ENCODE measurements at regions not wholly inside any gene's neighbourhood (a gene's known extent, or its start where the extent isn't known, plus 50 kb on each side); places are given as distances from the start of the nearest gene placed in this dataset.

DNA sequence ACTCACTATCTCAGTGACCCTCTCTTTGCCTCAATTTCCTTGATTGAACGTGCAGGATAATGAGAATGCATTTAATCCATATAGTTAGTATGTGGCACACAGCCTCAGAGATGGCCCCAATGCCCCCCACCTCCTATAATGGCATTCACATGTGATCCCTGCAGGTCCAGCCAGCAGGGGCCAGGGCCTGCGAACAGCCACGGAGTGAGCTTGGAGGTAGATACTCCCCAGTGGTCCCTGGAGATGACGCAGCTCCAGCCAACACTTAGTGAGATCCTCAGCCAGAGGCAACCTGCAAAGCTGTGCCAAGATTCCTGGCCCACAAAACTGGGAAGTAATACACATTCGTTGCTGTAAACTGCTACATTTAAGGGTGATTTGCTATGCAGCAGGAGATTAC lies 184.9 kb upstream of the NSMCE3 start:
- Histone ChIP-seq H3K9ac (ENCODE audit: low read depth in 1 of 2, low read length in 2 of 2) (no peak overlapping the region), H3K4me3 (ENCODE audit: low read depth in 1 of 3, low read length in 3 of 3) (no peak overlapping the region)

DNA sequence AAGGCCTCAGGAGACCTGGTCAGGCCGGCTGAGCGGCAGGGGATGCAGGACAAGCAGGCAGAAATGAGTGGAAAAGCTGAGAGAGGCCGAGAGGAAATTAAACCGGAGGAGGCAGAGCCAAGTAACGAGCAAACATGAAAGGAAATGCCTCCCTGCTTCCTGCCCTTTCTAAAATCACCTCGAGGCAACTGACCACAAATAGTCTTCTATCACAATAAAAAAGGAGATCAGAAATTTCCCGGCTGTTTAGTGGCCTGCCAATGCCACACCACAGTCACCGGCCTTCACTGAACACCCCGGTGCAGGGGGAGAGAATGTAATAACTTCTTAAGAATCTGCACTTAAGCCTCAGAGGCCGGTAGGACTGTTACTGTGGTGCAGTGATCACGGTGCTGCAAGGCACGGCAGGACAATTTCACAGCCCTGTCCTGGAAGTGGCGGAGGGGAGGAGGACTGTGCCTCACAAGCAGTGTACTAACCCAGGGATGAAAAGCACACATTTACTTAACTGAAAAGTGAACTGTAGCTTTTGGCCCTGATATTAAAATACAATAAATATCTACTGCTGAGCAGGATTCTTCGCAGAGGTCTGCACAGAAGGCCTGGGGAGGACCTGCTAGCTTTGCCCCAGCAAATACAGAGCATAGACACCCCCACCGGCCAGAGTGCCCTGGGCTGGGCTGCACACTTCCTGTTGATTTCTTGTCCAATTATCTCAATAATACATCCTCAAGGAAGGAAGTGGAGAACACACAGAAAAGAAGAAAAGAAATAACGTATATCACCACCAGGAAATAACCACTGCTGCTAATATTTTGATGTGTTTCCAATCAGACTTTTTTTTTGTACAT lies 183.5 kb upstream of the NSMCE3 start:
- Histone ChIP-seq H3K4me1 (ENCODE audit: control insufficient read depth in 4 of 4, insufficient read depth in 4 of 4, low read length in 3 of 4) (no peaks in the 10 kb centered on the region), H3K4me3 (ENCODE audit: low read depth in 1 of 3, low read length in 3 of 3) (no peak overlapping the region), H3K9ac (ENCODE audit: low read depth in 1 of 2, low read length in 2 of 2) (no peak overlapping the region), H3K36me3 (ENCODE audit: control insufficient read depth in 4 of 4, insufficient read depth in 3 of 4, low read depth in 1 of 4, low read length in 3 of 4) (no peaks in the 10 kb centered on the region), H3K9me3 (ENCODE audit: control insufficient read depth in 4 of 4, low read length in 3 of 4) (no peaks in the 10 kb centered on the region), H3K27me3 (ENCODE audit: control insufficient read depth in 4 of 4, insufficient read depth in 4 of 4, low read length in 3 of 4) (peaks cover 0 to 4% (median 0%) of the 10 kb centered on the region in 4 donors), H3K27ac (ENCODE audit: low read depth in 1 of 2, low read length in 2 of 2) (no peak overlapping the region)
- TF ChIP-seq, protein P1, sequence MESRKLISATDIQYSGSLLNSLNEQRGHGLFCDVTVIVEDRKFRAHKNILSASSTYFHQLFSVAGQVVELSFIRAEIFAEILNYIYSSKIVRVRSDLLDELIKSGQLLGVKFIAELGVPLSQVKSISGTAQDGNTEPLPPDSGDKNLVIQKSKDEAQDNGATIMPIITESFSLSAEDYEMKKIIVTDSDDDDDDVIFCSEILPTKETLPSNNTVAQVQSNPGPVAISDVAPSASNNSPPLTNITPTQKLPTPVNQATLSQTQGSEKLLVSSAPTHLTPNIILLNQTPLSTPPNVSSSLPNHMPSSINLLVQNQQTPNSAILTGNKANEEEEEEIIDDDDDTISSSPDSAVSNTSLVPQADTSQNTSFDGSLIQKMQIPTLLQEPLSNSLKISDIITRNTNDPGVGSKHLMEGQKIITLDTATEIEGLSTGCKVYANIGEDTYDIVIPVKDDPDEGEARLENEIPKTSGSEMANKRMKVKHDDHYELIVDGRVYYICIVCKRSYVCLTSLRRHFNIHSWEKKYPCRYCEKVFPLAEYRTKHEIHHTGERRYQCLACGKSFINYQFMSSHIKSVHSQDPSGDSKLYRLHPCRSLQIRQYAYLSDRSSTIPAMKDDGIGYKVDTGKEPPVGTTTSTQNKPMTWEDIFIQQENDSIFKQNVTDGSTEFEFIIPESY (IDR thresholded peaks at IDR 0.05): no peak
- TF ChIP-seq HNF4G (IDR thresholded peaks at IDR 0.05): no peak
- TF ChIP-seq NR2F2 (IDR thresholded peaks at IDR 0.05): no peak
- no peak for TF ChIP-seq RAD21 (IDR thresholded peaks at IDR 0.05)
- no peak for TF ChIP-seq TAF1 (conservative IDR thresholded peaks at IDR 0.05)
- TF ChIP-seq, protein P2, sequence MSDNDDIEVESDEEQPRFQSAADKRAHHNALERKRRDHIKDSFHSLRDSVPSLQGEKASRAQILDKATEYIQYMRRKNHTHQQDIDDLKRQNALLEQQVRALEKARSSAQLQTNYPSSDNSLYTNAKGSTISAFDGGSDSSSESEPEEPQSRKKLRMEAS (IDR thresholded peaks at IDR 0.05): no peak
- TF ChIP-seq, protein P3, sequence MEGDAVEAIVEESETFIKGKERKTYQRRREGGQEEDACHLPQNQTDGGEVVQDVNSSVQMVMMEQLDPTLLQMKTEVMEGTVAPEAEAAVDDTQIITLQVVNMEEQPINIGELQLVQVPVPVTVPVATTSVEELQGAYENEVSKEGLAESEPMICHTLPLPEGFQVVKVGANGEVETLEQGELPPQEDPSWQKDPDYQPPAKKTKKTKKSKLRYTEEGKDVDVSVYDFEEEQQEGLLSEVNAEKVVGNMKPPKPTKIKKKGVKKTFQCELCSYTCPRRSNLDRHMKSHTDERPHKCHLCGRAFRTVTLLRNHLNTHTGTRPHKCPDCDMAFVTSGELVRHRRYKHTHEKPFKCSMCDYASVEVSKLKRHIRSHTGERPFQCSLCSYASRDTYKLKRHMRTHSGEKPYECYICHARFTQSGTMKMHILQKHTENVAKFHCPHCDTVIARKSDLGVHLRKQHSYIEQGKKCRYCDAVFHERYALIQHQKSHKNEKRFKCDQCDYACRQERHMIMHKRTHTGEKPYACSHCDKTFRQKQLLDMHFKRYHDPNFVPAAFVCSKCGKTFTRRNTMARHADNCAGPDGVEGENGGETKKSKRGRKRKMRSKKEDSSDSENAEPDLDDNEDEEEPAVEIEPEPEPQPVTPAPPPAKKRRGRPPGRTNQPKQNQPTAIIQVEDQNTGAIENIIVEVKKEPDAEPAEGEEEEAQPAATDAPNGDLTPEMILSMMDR (IDR thresholded peaks at IDR 0.05; ENCODE audit: low read depth, low read length, missing input control): no peak
- no peak for TF ChIP-seq HNF4A (conservative IDR thresholded peaks at IDR 0.05)
- TF ChIP-seq EGR1 (IDR thresholded peaks at IDR 0.05; ENCODE audit: low read depth in 2 of 2): no peak
- no peak for DNase-seq (ENCODE audit: low spot score)
- WGBS: 59% methylated on average over 16 of the region's 16 CpGs

More for the DNA sequence above, 184.9 kb upstream of the NSMCE3 start:
- Histone ChIP-seq H3K27ac (ENCODE audit: low read depth in 1 of 2, low read length in 2 of 2) (no peak overlapping the region), H3K36me3 (ENCODE audit: control insufficient read depth in 4 of 4, insufficient read depth in 3 of 4, low read depth in 1 of 4, low read length in 3 of 4) (no peaks in the 10 kb centered on the region), H3K4me1 (ENCODE audit: control insufficient read depth in 4 of 4, insufficient read depth in 4 of 4, low read length in 3 of 4) (no peaks in the 10 kb centered on the region), H3K9me3 (ENCODE audit: control insufficient read depth in 4 of 4, low read length in 3 of 4) (no peaks in the 10 kb centered on the region), H3K27me3 (ENCODE audit: control insufficient read depth in 4 of 4, insufficient read depth in 4 of 4, low read length in 3 of 4) (peaks cover 0 to 4% (median 0%) of the 10 kb centered on the region in 4 donors)
- DNase-seq (ENCODE audit: low spot score): no peak
- TF ChIP-seq TAF1 (conservative IDR thresholded peaks at IDR 0.05) (no peak), HNF4G (IDR thresholded peaks at IDR 0.05) (no peak), FOXA1 (IDR thresholded peaks at IDR 0.05) (no peak), JUND (IDR thresholded peaks at IDR 0.05) (no peak), NR2F2 (IDR thresholded peaks at IDR 0.05) (no peak), HNF4A (conservative IDR thresholded peaks at IDR 0.05) (no peak)
- TF ChIP-seq, protein P3 (IDR thresholded peaks at IDR 0.05; ENCODE audit: low read depth, low read length, missing input control): no peak
- TF ChIP-seq, protein P4, sequence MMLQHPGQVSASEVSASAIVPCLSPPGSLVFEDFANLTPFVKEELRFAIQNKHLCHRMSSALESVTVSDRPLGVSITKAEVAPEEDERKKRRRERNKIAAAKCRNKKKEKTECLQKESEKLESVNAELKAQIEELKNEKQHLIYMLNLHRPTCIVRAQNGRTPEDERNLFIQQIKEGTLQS (IDR thresholded peaks at IDR 0.05): no peak
- TF ChIP-seq, protein P1 (IDR thresholded peaks at IDR 0.05): no peak
- TF ChIP-seq, protein P5, sequence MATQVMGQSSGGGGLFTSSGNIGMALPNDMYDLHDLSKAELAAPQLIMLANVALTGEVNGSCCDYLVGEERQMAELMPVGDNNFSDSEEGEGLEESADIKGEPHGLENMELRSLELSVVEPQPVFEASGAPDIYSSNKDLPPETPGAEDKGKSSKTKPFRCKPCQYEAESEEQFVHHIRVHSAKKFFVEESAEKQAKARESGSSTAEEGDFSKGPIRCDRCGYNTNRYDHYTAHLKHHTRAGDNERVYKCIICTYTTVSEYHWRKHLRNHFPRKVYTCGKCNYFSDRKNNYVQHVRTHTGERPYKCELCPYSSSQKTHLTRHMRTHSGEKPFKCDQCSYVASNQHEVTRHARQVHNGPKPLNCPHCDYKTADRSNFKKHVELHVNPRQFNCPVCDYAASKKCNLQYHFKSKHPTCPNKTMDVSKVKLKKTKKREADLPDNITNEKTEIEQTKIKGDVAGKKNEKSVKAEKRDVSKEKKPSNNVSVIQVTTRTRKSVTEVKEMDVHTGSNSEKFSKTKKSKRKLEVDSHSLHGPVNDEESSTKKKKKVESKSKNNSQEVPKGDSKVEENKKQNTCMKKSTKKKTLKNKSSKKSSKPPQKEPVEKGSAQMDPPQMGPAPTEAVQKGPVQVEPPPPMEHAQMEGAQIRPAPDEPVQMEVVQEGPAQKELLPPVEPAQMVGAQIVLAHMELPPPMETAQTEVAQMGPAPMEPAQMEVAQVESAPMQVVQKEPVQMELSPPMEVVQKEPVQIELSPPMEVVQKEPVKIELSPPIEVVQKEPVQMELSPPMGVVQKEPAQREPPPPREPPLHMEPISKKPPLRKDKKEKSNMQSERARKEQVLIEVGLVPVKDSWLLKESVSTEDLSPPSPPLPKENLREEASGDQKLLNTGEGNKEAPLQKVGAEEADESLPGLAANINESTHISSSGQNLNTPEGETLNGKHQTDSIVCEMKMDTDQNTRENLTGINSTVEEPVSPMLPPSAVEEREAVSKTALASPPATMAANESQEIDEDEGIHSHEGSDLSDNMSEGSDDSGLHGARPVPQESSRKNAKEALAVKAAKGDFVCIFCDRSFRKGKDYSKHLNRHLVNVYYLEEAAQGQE (IDR thresholded peaks at IDR 0.05): no peak
- WGBS: 89% methylated on average over 5 of the region's 5 CpGs

All from liver (tissue), 8 donors.